Hepatocyte (in vitro differentiated cells): ENCODE measurements at regions not wholly inside any gene's neighbourhood (a gene's known extent, or its start where the extent isn't known, plus 50 kb on each side); places are given as distances from the start of the nearest gene placed in this dataset.

ENCODE experiments used
- DNase-seq: peaks from one replicate; pipeline ENCODE4 v3.0.0-alpha.2; 2016; ENCODE audit warnings: low spot score
- H2AFZ ChIP-seq: fragments of 200-600 bp; sonication (generic); 2 replicates; pipeline ENCODE4 v1.6.0; 2016; ENCODE audit warnings: antibody characterized with exemption, mild to moderate bottlenecking
- H3K27ac ChIP-seq: fragments of 200-600 bp; sonication (generic); 2 replicates; pipeline ENCODE4 v1.5.1; 2016; ENCODE audit warnings: mild to moderate bottlenecking
- H3K27me3 ChIP-seq: fragments of 200-600 bp; sonication (generic); 2 replicates; pipeline ENCODE4 v1.6.1; 2016
- H3K36me3 ChIP-seq: fragments of 200-600 bp; sonication (generic); replicated peaks from 2 replicates; pipeline ENCODE4 v1.5.1; 2016; ENCODE audit warnings: low read depth; ENCODE audit not compliant: insufficient read depth
- H3K4me1 ChIP-seq: fragments of 200-600 bp; sonication (generic); 2 replicates; pipeline ENCODE4 v1.5.1; 2016; ENCODE audit warnings: mild to moderate bottlenecking, moderate library complexity; ENCODE audit not compliant: insufficient read depth
- H3K4me2 ChIP-seq: fragments of 200-600 bp; sonication (generic); 2 replicates; pipeline ENCODE4 v1.6.0; 2016
- H3K4me3 ChIP-seq: fragments of 200-600 bp; sonication (generic); 2 replicates; pipeline ENCODE4 v1.5.1; 2016; ENCODE audit warnings: mild to moderate bottlenecking
- H3K79me2 ChIP-seq: fragments of 200-600 bp; sonication (generic); 2 replicates; pipeline ENCODE4 v1.6.0; 2017; ENCODE audit warnings: mild to moderate bottlenecking
- H3K9me2 ChIP-seq: fragments of 200-600 bp; sonication (generic); replicated peaks from 2 replicates; pipeline ENCODE4 v1.6.0; 2017; ENCODE audit warnings: mild to moderate bottlenecking; ENCODE audit not compliant: insufficient read depth
- H3K9me3 ChIP-seq: fragments of 200-600 bp; sonication (generic); 2 replicates; pipeline ENCODE4 v1.5.1; 2016; ENCODE audit warnings: low read depth, mild to moderate bottlenecking
- H4K20me1 ChIP-seq: fragments of 200-600 bp; sonication (generic); 2 replicates; pipeline ENCODE4 v1.6.0; 2016; ENCODE audit warnings: mild to moderate bottlenecking; ENCODE audit not compliant: insufficient read depth, poor library complexity, severe bottlenecking
- EZH2 ChIP-seq: fragments of 200-600 bp; sonication (generic); IDR thresholded peaks from 2 replicates; pipeline ENCODE4 v1.6.1; 2016; ENCODE audit warnings: antibody characterized with exemption, mild to moderate bottlenecking, borderline replicate concordance
- EZH2phosphoT487 ChIP-seq: fragments of 200-600 bp; sonication (generic); IDR thresholded peaks from one replicate; pipeline ENCODE4 v1.6.1; 2018; ENCODE audit warnings: antibody characterized with exemption, mild to moderate bottlenecking, low read depth, moderate library complexity; ENCODE audit not compliant: unreplicated experiment, severe bottlenecking
- WGBS: methylation state at CpG from one replicate; pipeline ENCODE4 v1.1.6; 2016; ENCODE audit warnings: low lambda C conversion rate; ENCODE audit errors: missing lambda C conversion rate; 5-methylcytosine and 5-hydroxymethylcytosine counted together
- TF ChIP-seq, protein P1 (sequence below): fragments of 200-600 bp; sonication (generic); IDR thresholded peaks from 2 replicates; pipeline ENCODE4 v1.5.1; 2016; ENCODE audit warnings: antibody characterized with exemption, mild to moderate bottlenecking; ENCODE audit not compliant: poor library complexity

DNA sequence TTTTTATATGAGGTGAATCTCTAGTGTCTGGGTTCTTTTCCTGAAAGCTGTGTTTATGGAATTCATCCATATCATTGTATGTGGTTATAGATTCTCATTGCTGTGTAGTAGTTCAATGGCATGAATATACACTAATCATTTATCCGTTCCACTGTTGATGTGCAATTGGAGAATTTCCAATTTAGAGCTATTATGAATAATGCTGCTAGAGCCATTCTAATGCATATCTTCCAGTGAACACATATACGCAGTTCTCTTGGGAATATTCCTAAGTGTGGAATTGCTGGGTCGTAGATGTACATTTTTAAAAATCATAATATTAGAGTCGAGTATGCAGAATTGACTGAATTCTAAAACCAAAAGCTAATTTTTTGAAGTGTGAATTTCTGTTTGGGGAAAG lies 327.5 kb upstream of the JAG1 start:
- Histone ChIP-seq H3K27me3 (no peaks in the 10 kb centered on the region), H3K4me2 (no peak overlapping the region), H3K4me1 (peaks cover 8% of the 10 kb centered on the region), H4K20me1 (no peaks in the 10 kb centered on the region), H3K4me3 (no peak overlapping the region), H2AFZ (no peak overlapping the region), H3K9me2 (no peaks in the 10 kb centered on the region), H3K27ac (peak overlapping the region; percentile 16), H3K9me3 (no peaks in the 10 kb centered on the region), H3K79me2 (no peaks in the 10 kb centered on the region), H3K36me3 (no peaks in the 10 kb centered on the region)
- TF ChIP-seq EZH2phosphoT487 (no peak), EZH2 (no peak)
- TF ChIP-seq, protein P1, sequence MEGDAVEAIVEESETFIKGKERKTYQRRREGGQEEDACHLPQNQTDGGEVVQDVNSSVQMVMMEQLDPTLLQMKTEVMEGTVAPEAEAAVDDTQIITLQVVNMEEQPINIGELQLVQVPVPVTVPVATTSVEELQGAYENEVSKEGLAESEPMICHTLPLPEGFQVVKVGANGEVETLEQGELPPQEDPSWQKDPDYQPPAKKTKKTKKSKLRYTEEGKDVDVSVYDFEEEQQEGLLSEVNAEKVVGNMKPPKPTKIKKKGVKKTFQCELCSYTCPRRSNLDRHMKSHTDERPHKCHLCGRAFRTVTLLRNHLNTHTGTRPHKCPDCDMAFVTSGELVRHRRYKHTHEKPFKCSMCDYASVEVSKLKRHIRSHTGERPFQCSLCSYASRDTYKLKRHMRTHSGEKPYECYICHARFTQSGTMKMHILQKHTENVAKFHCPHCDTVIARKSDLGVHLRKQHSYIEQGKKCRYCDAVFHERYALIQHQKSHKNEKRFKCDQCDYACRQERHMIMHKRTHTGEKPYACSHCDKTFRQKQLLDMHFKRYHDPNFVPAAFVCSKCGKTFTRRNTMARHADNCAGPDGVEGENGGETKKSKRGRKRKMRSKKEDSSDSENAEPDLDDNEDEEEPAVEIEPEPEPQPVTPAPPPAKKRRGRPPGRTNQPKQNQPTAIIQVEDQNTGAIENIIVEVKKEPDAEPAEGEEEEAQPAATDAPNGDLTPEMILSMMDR, result no peak
- DNase-seq, result no peak
- WGBS, result 73% methylated on average over 4 of the region's 4 CpGs

DNA sequence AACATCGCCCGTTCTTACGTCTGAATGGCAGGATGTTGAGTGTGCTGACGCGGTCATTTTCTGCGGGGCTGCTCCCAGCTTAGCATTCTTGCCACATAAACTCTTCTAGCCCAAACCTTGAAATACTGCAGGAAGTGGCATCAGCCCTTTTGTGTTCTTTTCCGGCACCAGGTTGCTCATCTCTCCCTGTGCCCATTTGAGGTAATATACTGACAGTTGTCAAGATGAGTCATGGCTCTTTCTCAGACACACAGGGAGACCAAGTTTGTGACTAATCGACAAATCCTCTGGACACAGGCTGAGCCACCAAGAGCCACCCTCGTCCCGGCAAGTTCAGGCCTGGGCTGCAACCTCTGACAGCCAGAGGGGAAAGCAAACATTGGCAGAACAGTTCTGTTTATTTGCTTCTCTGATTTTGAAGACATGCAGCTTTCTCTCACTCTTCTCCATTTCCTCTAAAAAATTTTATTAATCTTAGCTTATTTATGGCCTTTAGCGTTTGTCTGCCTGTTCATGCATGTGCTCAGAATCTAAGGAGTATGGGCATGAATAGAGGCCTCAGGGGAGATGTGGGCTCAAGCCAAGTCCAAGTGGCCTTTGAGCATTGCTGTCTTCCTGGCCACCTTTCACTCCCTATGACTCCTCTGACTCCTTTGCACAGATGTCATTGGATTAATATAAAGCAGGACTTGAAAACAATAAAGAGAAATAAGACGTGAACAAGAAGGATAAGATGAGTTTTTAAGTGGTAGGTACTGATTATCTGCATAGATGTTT lies 328.2 kb upstream of the JAG1 start:
- H3K36me3 ChIP-seq, result no peaks in the 10 kb centered on the region
- DNase-seq, result peak; percentile 41
- no peak overlapping the region for H3K4me3 ChIP-seq
- no peaks in the 10 kb centered on the region for H3K9me2 ChIP-seq
- H3K79me2 ChIP-seq, result no peaks in the 10 kb centered on the region
- H2AFZ ChIP-seq, result no peak overlapping the region
- no peaks in the 10 kb centered on the region for H3K27me3 ChIP-seq
- H3K9me3 ChIP-seq, result no peaks in the 10 kb centered on the region
- no peak overlapping the region for H3K4me2 ChIP-seq
- peak overlapping the region; percentile 16 for H3K27ac ChIP-seq
- H4K20me1 ChIP-seq, result no peaks in the 10 kb centered on the region
- H3K4me1 ChIP-seq, result peaks cover 8% of the 10 kb centered on the region
- TF ChIP-seq, protein P1, result no peak
- TF ChIP-seq EZH2phosphoT487, result no peak
- TF ChIP-seq EZH2, result no peak
- WGBS, result 80% methylated on average over 12 of the region's 12 CpGs

DNA sequence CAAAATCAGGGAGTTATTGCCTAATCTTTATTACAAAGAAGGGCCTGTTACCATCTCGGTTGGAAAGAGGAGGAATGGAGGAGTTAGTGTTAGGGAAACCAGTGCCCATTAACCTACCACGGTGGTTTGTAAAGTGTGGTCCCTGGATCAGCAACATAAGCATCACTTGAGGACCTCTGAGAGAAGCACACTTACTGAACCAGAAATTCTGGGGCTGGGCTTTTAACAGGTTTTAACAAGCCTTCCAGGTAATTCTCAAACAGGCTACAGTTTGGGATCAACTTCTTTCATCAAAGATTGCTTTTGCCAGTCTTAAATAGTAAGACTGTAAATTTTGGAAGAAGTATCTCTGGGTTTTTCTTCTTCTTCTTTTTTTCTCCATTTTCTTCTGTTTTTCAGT lies 329.5 kb upstream of the JAG1 start:
- Histone ChIP-seq H3K9me2 (no peaks in the 10 kb centered on the region), H3K4me1 (peaks cover 8% of the 10 kb centered on the region), H2AFZ (no peak overlapping the region), H3K9me3 (no peaks in the 10 kb centered on the region), H3K79me2 (no peaks in the 10 kb centered on the region), H3K4me3 (no peak overlapping the region), H3K27me3 (no peaks in the 10 kb centered on the region), H3K27ac (no peak overlapping the region), H3K4me2 (no peak overlapping the region), H3K36me3 (no peaks in the 10 kb centered on the region), H4K20me1 (no peaks in the 10 kb centered on the region)
- 73% methylated on average over 2 of the region's 2 CpGs for WGBS
- TF ChIP-seq EZH2 (no peak), EZH2phosphoT487 (no peak)
- TF ChIP-seq, protein P1, result no peak
- DNase-seq, result no peak
